ENCODE measurements at regions not wholly inside any gene's neighbourhood (a gene's known extent, or its start where the extent isn't known, plus 50 kb on each side); places are given as distances from the start of the nearest gene placed in this dataset.

- TF ChIP-seq POLR2A (IDR thresholded peaks at IDR 0.05; ENCODE audit: low read length), result no peak
- TF ChIP-seq GATA1 (IDR thresholded peaks at IDR 0.05; ENCODE audit: low read depth, low read length), result no peak
These were observed 636.1 kb downstream of the NTRK3 start for GRCh38 chr15:87620393-87620792.
